Activated naive CD4-positive, alpha-beta T cell treated with anti-CD3 and anti-CD28 coated beads, Interleukin-2, amount 50 U/mL, for 16 hours (primary cell): ENCODE measurements at regions not wholly inside any gene's neighbourhood (a gene's known extent, or its start where the extent isn't known, plus 50 kb on each side); places are given as distances from the start of the nearest gene placed in this dataset.
"Not testable (repeated sequence)": the region's sequence is repeated elsewhere in the genome, so short reads cannot be mapped to it uniquely, and the experiment has no call there.

Source experiments
- DNase-seq: peaks from one replicate; pipeline ENCODE4 v3.0.0-alpha.2; 2020

- DNase-seq: no peak
Measured at GRCh38 chr5:8828596-8829322, 717.1 kb downstream of the SEMA5A start.

GRCh38 chr5:8829323-8830029 lies 716.4 kb downstream of the SEMA5A start:
- no peak for DNase-seq

GRCh38 chr5:8831251-8831650 lies 714.6 kb downstream of the SEMA5A start:
- DNase-seq: no peak

GRCh38 chr5:8831854-8832253 lies 714.0 kb downstream of the SEMA5A start:
- no peak for DNase-seq

GRCh38 chr5:8839361-8840055 lies 706.4 kb downstream of the SEMA5A start:
- no peak for DNase-seq

GRCh38 chr5:8840237-8840636 lies 705.6 kb downstream of the SEMA5A start:
- no peak for DNase-seq

GRCh38 chr5:8840746-8841145 lies 705.1 kb downstream of the SEMA5A start:
- DNase-seq: not testable (repeated sequence)

GRCh38 chr5:8842971-8843551 lies 702.8 kb downstream of the SEMA5A start:
- no peak for DNase-seq

- DNase-seq: no peak
Measured at GRCh38 chr5:8843771-8844170, 702.1 kb downstream of the SEMA5A start.

GRCh38 chr5:8844206-8844605 lies 701.7 kb downstream of the SEMA5A start:
- DNase-seq: no peak

- DNase-seq: no peak
Measured at GRCh38 chr5:8844847-8845246, 701.0 kb downstream of the SEMA5A start.

GRCh38 chr5:8845296-8845695 lies 700.6 kb downstream of the SEMA5A start:
- DNase-seq: no peak

- no peak for DNase-seq
Measured at GRCh38 chr5:8848366-8848765, 697.5 kb downstream of the SEMA5A start.

- no peak for DNase-seq
Measured at GRCh38 chr5:8848997-8849594, 696.8 kb downstream of the SEMA5A start.

- DNase-seq: no peak
Measured at GRCh38 chr5:8851101-8851500, 694.8 kb downstream of the SEMA5A start.

GRCh38 chr5:8857051-8857450 lies 688.8 kb downstream of the SEMA5A start:
- DNase-seq: no peak

- no peak for DNase-seq
Measured at GRCh38 chr5:8861764-8862163, 684.1 kb downstream of the SEMA5A start.

- no peak for DNase-seq
Measured at GRCh38 chr5:8864053-8864452, 681.8 kb downstream of the SEMA5A start.

GRCh38 chr5:8865266-8865665 lies 680.6 kb downstream of the SEMA5A start:
- no peak for DNase-seq

GRCh38 chr5:8865686-8866374 lies 680.0 kb downstream of the SEMA5A start:
- no peak for DNase-seq

GRCh38 chr5:8868283-8868682 lies 677.6 kb downstream of the SEMA5A start:
- no peak for DNase-seq

- no peak for DNase-seq
Measured at GRCh38 chr5:8869932-8870331, 675.9 kb downstream of the SEMA5A start.
